HL-60 (cell line): ENCODE measurements at regions not wholly inside any gene's neighbourhood (a gene's known extent, or its start where the extent isn't known, plus 50 kb on each side); places are given as distances from the start of the nearest gene placed in this dataset.

Experiments
- DNase-seq, 2 experiments: peaks; one replicate each; pipeline ENCODE4 v3.0.0-alpha.2; 2010 to 2020; ENCODE audit warnings: low read depth in 1 of 2, low spot score in 1 of 2
- H3K27ac ChIP-seq: fragments of 250-450 bp; sonication (Bioruptor Pico); replicated peaks from 2 replicates; pipeline ENCODE4 v1.5.1; 2020; ENCODE audit warnings: mild to moderate bottlenecking, moderate library complexity
- H3K27me3 ChIP-seq: fragments of 250-450 bp; sonication (Bioruptor Pico); 2 replicates; pipeline ENCODE4 v1.5.1; 2021; ENCODE audit warnings: mild to moderate bottlenecking, moderate library complexity; ENCODE audit not compliant: insufficient read depth, poor library complexity, severe bottlenecking
- H3K4me3 ChIP-seq: replicated peaks from 2 replicates; pipeline ENCODE4 v1.5.1; 2011; ENCODE audit warnings: mild to moderate bottlenecking, control low read depth, low read length; ENCODE audit not compliant: insufficient read depth
- GABPA ChIP-seq: IDR thresholded peaks from 2 replicates; pipeline ENCODE4 v1.6.1; 2012; ENCODE audit warnings: low read depth
- POLR2AphosphoS5 ChIP-seq: IDR thresholded peaks from 2 replicates; pipeline ENCODE4 v1.6.1; 2012; ENCODE audit warnings: low read depth
- REST ChIP-seq: IDR thresholded peaks from 2 replicates; pipeline ENCODE4 v1.6.1; 2012; ENCODE audit warnings: low read depth; ENCODE audit not compliant: insufficient replicate concordance
- SPI1 ChIP-seq: IDR thresholded peaks from 2 replicates; pipeline ENCODE4 v1.6.1; 2012; ENCODE audit warnings: low read depth, mild to moderate bottlenecking, borderline replicate concordance
- TF ChIP-seq, protein P1 (sequence below): IDR thresholded peaks from one replicate; pipeline ENCODE4 v1.5.1; 2011; ENCODE audit warnings: low read length, control low read depth, inconsistent platforms; ENCODE audit not compliant: insufficient read depth

- Histone ChIP-seq H3K4me3 (no peak overlapping the region), H3K27me3 (no peaks in the 10 kb centered on the region), H3K27ac (no peak overlapping the region)
- TF ChIP-seq, protein P1, sequence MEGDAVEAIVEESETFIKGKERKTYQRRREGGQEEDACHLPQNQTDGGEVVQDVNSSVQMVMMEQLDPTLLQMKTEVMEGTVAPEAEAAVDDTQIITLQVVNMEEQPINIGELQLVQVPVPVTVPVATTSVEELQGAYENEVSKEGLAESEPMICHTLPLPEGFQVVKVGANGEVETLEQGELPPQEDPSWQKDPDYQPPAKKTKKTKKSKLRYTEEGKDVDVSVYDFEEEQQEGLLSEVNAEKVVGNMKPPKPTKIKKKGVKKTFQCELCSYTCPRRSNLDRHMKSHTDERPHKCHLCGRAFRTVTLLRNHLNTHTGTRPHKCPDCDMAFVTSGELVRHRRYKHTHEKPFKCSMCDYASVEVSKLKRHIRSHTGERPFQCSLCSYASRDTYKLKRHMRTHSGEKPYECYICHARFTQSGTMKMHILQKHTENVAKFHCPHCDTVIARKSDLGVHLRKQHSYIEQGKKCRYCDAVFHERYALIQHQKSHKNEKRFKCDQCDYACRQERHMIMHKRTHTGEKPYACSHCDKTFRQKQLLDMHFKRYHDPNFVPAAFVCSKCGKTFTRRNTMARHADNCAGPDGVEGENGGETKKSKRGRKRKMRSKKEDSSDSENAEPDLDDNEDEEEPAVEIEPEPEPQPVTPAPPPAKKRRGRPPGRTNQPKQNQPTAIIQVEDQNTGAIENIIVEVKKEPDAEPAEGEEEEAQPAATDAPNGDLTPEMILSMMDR, result no peak
- TF ChIP-seq POLR2AphosphoS5 (no peak), GABPA (no peak), SPI1 (no peak), REST (no peak)
- DNase-seq, result no peak
Measured at GRCh38 chr2:83944191-83944590, 514.9 kb downstream of the SUCLG1 start.

DNA sequence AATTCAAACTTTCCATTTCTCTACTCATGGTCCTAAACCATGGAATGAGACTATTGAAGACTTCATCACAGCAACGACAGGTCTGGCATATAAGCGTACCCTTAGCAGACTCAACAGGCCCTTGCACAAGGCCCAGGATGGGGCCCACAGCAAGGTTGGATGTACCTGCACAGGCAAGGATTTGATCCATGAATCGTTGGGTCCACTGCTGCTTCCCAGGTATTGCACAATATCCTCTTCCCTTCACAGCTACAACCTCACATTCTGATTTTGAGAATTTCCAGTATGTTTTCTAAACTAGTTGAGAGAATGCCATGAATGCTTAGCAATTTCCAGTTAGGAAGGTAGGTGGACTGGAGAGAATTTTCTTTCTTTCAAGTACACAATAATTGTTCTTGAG, 515.8 kb downstream of the SUCLG1 start:
- H3K27me3 ChIP-seq, result no peaks in the 10 kb centered on the region
- no peak overlapping the region for H3K4me3 ChIP-seq
- TF ChIP-seq POLR2AphosphoS5 (no peak), REST (no peak), GABPA (no peak), SPI1 (no peak)
- TF ChIP-seq, protein P1, result no peak
- no peak for DNase-seq
- no peak overlapping the region for H3K27ac ChIP-seq

DNA sequence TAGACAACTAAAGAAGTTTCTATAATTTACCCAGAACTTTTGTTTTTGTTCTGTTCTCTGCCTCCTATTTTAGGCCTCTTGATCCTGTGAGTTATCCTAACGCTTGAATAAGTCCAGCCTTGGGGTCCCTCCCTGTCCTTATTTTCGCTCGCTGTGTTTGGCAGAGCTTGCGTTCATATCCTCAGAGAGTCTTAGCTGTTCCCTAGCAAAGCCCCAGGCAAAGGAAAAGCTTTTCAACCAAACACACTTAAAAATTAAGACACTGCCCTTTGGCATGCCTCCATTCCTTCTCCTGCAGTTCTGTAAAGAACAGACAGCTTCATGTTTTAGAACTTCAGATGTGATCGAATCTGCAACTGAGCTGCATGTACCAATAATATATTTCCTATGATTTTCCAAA, 517.2 kb downstream of the SUCLG1 start:
- no peaks in the 10 kb centered on the region for H3K27me3 ChIP-seq
- no peak overlapping the region for H3K4me3 ChIP-seq
- TF ChIP-seq SPI1, result no peak
- TF ChIP-seq REST, result no peak
- no peak for TF ChIP-seq POLR2AphosphoS5
- no peak for DNase-seq
- H3K27ac ChIP-seq, result no peak overlapping the region

DNA sequence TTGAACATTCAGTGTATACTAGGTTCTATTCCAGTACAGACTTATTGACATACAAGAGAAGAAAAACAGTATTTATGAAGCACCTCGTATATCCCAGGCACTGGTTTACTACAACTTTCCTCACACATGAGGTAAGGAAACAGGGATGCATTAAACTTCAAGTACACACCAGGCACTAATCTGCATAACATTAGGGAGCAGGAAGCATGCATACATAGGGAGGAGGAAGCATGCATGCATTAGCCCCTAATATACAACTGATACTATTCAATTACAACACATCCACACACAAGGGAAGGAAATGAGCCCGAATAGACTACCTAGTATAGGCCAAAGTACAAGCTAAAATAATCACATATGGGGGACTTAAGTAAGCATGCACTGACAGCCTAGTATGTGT, 525.3 kb downstream of the SUCLG1 start:
- no peak for TF ChIP-seq POLR2AphosphoS5
- no peak for TF ChIP-seq SPI1
- TF ChIP-seq GABPA, result no peak
- TF ChIP-seq, protein P1, result no peak
- no peak for TF ChIP-seq REST
- Histone ChIP-seq H3K4me3 (no peak overlapping the region), H3K27me3 (no peaks in the 10 kb centered on the region), H3K27ac (no peak overlapping the region)
- no peak for DNase-seq
